ENCODE measurements at regions not wholly inside any gene's neighbourhood (a gene's known extent, or its start where the extent isn't known, plus 50 kb on each side); places are given as distances from the start of the nearest gene placed in this dataset.

DNA sequence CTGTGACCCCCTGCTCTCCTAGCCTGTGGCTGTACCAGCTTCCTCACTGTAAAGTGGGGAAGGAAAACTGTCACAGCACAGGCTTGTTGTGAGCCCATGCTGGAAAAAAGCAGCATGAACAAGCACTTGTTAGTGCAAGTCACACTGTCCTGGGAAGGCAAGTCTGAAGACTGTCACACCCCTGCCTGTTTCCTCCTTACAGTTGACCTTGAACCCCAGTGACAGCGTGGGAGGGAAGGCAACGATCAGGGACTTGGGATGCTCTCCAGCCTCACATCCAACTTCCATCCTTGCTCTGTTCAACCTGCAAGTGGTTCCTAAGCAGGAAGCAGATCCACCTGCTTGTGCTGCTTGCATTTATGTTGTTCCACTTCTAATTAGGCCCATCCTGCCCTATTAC lies 311.3 kb upstream of the KLHL29 start:
- TF ChIP-seq ZNF274 (IDR thresholded peaks at IDR 0.05; ENCODE audit: low read depth, low read length), result no peak
- TF ChIP-seq YY1 (IDR thresholded peaks at IDR 0.05; ENCODE audit: insufficient read depth, insufficient read length), result no peak
